PFSK-1 (cell line): ENCODE measurements at regions not wholly inside any gene's neighbourhood (a gene's known extent, or its start where the extent isn't known, plus 50 kb on each side); places are given as distances from the start of the nearest gene placed in this dataset.

Experiments
- FOXP2 ChIP-seq: optimal IDR thresholded peaks from 2 replicates; pipeline ENCODE3; 2011; ENCODE audit warnings: borderline replicate concordance, control low read depth, inconsistent platforms; ENCODE audit not compliant: insufficient read depth; ENCODE audit errors: extremely low read length, extremely low read depth
- POLR2AphosphoS5 ChIP-seq: IDR thresholded peaks from 2 replicates; pipeline ENCODE4 v1.6.1; 2012; ENCODE audit warnings: low read depth, mild to moderate bottlenecking, control low read depth, low read length, moderate library complexity
- REST ChIP-seq, 2 experiments: IDR thresholded peaks; 2 replicates each; pipeline versions ENCODE4 v1.6.1 to v1.8.0; 2011 to 2012; ENCODE audit warnings: low read depth in 2 of 2, low read length in 2 of 2, control low read depth in 1 of 2, inconsistent platforms in 1 of 2, mild to moderate bottlenecking in 1 of 2, moderate library complexity in 1 of 2; ENCODE audit not compliant: insufficient read depth in 1 of 2
- SIN3A ChIP-seq: IDR thresholded peaks from 2 replicates; pipeline ENCODE4 v1.6.1; 2012; ENCODE audit warnings: mild to moderate bottlenecking, low read length, moderate library complexity, borderline replicate concordance; ENCODE audit not compliant: insufficient read depth
- TAF1 ChIP-seq: IDR thresholded peaks from 2 replicates; pipeline ENCODE4 v1.6.1; 2012; ENCODE audit warnings: low read length, control low read depth, borderline replicate concordance; ENCODE audit not compliant: insufficient read depth

- TF ChIP-seq REST (IDR thresholded peaks at IDR 0.05; ENCODE audit: insufficient read depth in 1 of 2, low read depth in 2 of 2, low read length in 2 of 2) (no peak), SIN3A (no peak), TAF1 (no peak), FOXP2 (no peak), POLR2AphosphoS5 (no peak)
These were observed 175.9 kb downstream of the RWDD3 start for GRCh38 chr1:95409901-95410300.

GRCh38 chr1:95415146-95415545 is 181.1 kb downstream of the RWDD3 start:
- TF ChIP-seq FOXP2: no peak
- TF ChIP-seq REST (IDR thresholded peaks at IDR 0.05; ENCODE audit: insufficient read depth in 1 of 2, low read depth in 2 of 2, low read length in 2 of 2): no peak
- TF ChIP-seq SIN3A: no peak
- no peak for TF ChIP-seq TAF1
- TF ChIP-seq POLR2AphosphoS5: no peak

GRCh38 chr1:95426772-95427171 is 192.8 kb downstream of the RWDD3 start:
- TF ChIP-seq TAF1 (no peak), POLR2AphosphoS5 (no peak), SIN3A (no peak), REST (IDR thresholded peaks at IDR 0.05; ENCODE audit: insufficient read depth in 1 of 2, low read depth in 2 of 2, low read length in 2 of 2) (no peak), FOXP2 (no peak)

GRCh38 chr1:95427525-95427924 is 193.5 kb downstream of the RWDD3 start:
- TF ChIP-seq REST (IDR thresholded peaks at IDR 0.05; ENCODE audit: insufficient read depth in 1 of 2, low read depth in 2 of 2, low read length in 2 of 2): no peak
- TF ChIP-seq TAF1: no peak
- no peak for TF ChIP-seq SIN3A

GRCh38 chr1:95431235-95431634 is 197.2 kb downstream of the RWDD3 start:
- no peak for TF ChIP-seq SIN3A
